GM12878 (cell line): ENCODE measurements at regions not wholly inside any gene's neighbourhood (a gene's known extent, or its start where the extent isn't known, plus 50 kb on each side); places are given as distances from the start of the nearest gene placed in this dataset.

ENCODE experiments used
- ATAC-seq: fragments of 200-7000 bp; cut with Tn5 transposase; 3 replicates; pipeline ENCODE4 v1.9.1; 2020; ENCODE audit warnings: mild to moderate bottlenecking, moderate library complexity
- BruUV-seq: library from RNA; stranded (reverse); fragments of 400-500 nt; replicated peaks from 2 replicates; lab custom pipeline; 2021; lab: Mats Ljungman, UMichigan
- CTCF ChIA-PET: fragments of 300-600 bp; sonication (Branson Sonifier 250); formaldehyde crosslinking; extraction: SDS; loops from one replicate; lab custom pipeline; 2021; ENCODE audit warnings: inconsistent platforms; lab: Yijun Ruan, JAX
- POLR2A ChIA-PET: fragments of 350-600 bp; formaldehyde crosslinking; extraction: SDS; loops from one replicate; lab custom pipeline; 2021; ENCODE audit warnings: inconsistent platforms; lab: Charles Lee
- RAD21 ChIA-PET: fragments of 300-600 bp; sonication (Branson Sonifier 250); formaldehyde crosslinking; loops from one replicate; lab custom pipeline; 2023; ENCODE audit warnings: antibody characterized with exemption; ENCODE audit not compliant: unreplicated experiment; lab: Charles Lee
- SMC1A ChIA-PET: fragments of 300-600 bp; sonication (Branson Sonifier 250); formaldehyde crosslinking; loops from one replicate; lab custom pipeline; 2023; ENCODE audit not compliant: unreplicated experiment, uncharacterized antibody; lab: Charles Lee
- DNase-seq: peaks from one replicate; pipeline ENCODE4 v3.0.0-alpha.2; 2011; ENCODE audit warnings: low read depth, low spot score
- FAIRE-seq: peaks from 3 replicates; lab custom pipeline; 2011; peaks lifted over from hg19 to GRCh38; lab: Jason Lieb, UNC
- H2AFZ ChIP-seq: 2 replicates; pipeline ENCODE4 v1.6.0; 2011; ENCODE audit warnings: low read depth, low read length, control low read depth; ENCODE audit not compliant: control insufficient read depth
- H3K27ac ChIP-seq: 2 replicates; pipeline ENCODE4 v1.5.1; 2011; ENCODE audit warnings: control low read depth; ENCODE audit not compliant: control insufficient read depth, insufficient read depth
- H3K27me3 ChIP-seq, 2 experiments: replicated peaks in 1 of 2; 2 replicates each; pipeline versions ENCODE4 v1.6.0 to v1.6.1; 2011; ENCODE audit warnings: low read length in 1 of 2; ENCODE audit not compliant: control insufficient read depth in 2 of 2, insufficient read depth in 2 of 2
- H3K36me3 ChIP-seq, 2 experiments: 2 replicates each; pipeline ENCODE4 v1.5.1; 2011; ENCODE audit warnings: low read length in 1 of 2; ENCODE audit not compliant: control insufficient read depth in 2 of 2, insufficient read depth in 2 of 2
- H3K4me1 ChIP-seq: 2 replicates; pipeline ENCODE4 v1.6.1; 2011; ENCODE audit warnings: mild to moderate bottlenecking, low read length, moderate library complexity, mixed read lengths; ENCODE audit not compliant: control insufficient read depth, insufficient read depth
- H3K4me2 ChIP-seq: 2 replicates; pipeline ENCODE4 v1.6.0; 2011; ENCODE audit warnings: control low read depth; ENCODE audit not compliant: control insufficient read depth, insufficient read depth
- H3K4me3 ChIP-seq: fragments of 200-600 bp; sonication (generic); 2 replicates; pipeline ENCODE4 v1.5.1; 2016
- H3K79me2 ChIP-seq: 2 replicates; pipeline ENCODE4 v1.6.0; 2011; ENCODE audit warnings: low read length; ENCODE audit not compliant: control insufficient read depth, insufficient read depth
- H3K9ac ChIP-seq: 2 replicates; pipeline ENCODE4 v1.8.0; 2011; ENCODE audit warnings: low read length, control low read depth, mixed read lengths; ENCODE audit not compliant: control insufficient read depth, insufficient read depth
- H3K9me3 ChIP-seq: replicated peaks from 3 replicates; pipeline ENCODE4 v1.5.1; 2011; ENCODE audit warnings: mild to moderate bottlenecking, low read length; ENCODE audit not compliant: control insufficient read depth, insufficient read depth
- H4K20me1 ChIP-seq: 2 replicates; pipeline ENCODE4 v1.6.0; 2011; ENCODE audit not compliant: control insufficient read depth, insufficient read depth
- ASH2L ChIP-seq: fragments of 300-600, 200-600 bp; sonication (generic); IDR thresholded peaks from 2 replicates; pipeline ENCODE4 v1.6.1; 2017; ENCODE audit warnings: low read depth, mild to moderate bottlenecking, borderline replicate concordance
- BACH1 ChIP-seq: fragments of 450-650 bp; IDR thresholded peaks from 2 replicates; pipeline ENCODE4 v1.6.1; 2017; ENCODE audit warnings: mild to moderate bottlenecking, borderline replicate concordance
- E2F8 ChIP-seq: fragments of 450-650 bp; IDR thresholded peaks from 2 replicates; pipeline ENCODE4 v1.6.1; 2018; ENCODE audit warnings: mild to moderate bottlenecking, low read depth, moderate library complexity; ENCODE audit not compliant: partially characterized antibody
- IRF4 ChIP-seq: IDR thresholded peaks from 2 replicates; pipeline ENCODE4 v1.6.1; 2011; ENCODE audit warnings: low read depth, low read length
- MLLT1 ChIP-seq: fragments of 450-650 bp; IDR thresholded peaks from 2 replicates; pipeline ENCODE4 v1.6.1; 2016; ENCODE audit warnings: mild to moderate bottlenecking
- PAX8 ChIP-seq: fragments of 450-650 bp; IDR thresholded peaks from 2 replicates; pipeline ENCODE4 v1.6.1; 2017; ENCODE audit warnings: mild to moderate bottlenecking, moderate library complexity
- SREBF1 ChIP-seq: IDR thresholded peaks from 2 replicates; pipeline ENCODE4 v1.6.1; 2012; ENCODE audit warnings: mild to moderate bottlenecking, low read length
- STAT1 ChIP-seq: fragments of 450-650 bp; conservative IDR thresholded peaks from 2 replicates; pipeline ENCODE4 v1.6.1; 2014; ENCODE audit warnings: antibody characterized with exemption, mild to moderate bottlenecking
- SUPT20H ChIP-seq: IDR thresholded peaks from 2 replicates; pipeline ENCODE4 v1.6.1; 2011; ENCODE audit warnings: low read depth, mild to moderate bottlenecking, low read length, moderate library complexity, borderline replicate concordance; ENCODE audit not compliant: control insufficient read depth
- USF2 ChIP-seq: IDR thresholded peaks from 2 replicates; pipeline ENCODE4 v1.6.1; 2011; ENCODE audit warnings: low read depth, low read length, improper control_type of control experiment, borderline replicate concordance
- in situ Hi-C: fragments of 300-500 bp; cut with MboI; formaldehyde crosslinking; loops from 9 replicates; pipeline ENCODE4 v1.14.3; 2018; ENCODE audit warnings: mixed read lengths
- intact Hi-C: fragments of 100-400 bp; cut with micrococcal nuclease; formaldehyde crosslinking; loops from one replicate; pipeline ENCODE4 v1.14.2; 2022; ENCODE audit not compliant: unreplicated experiment

- ChIA-PET SMC1A (no interaction called here), POLR2A (no interaction called here), RAD21 (interaction anchor here (0.6 kb wide), 1 partner anchor 900 kb away, joined by 3 read pairs; no protein-coding TSS in a partner anchor), CTCF (no interaction called here)
- H3K27ac ChIP-seq, result no peak overlapping the region
- no peak overlapping the region for H3K4me2 ChIP-seq
- no peaks in the 10 kb centered on the region; the same call in 2 of the 3 replicates for H3K9me3 ChIP-seq
- TF ChIP-seq STAT1 (no peak), IRF4 (no peak), SREBF1 (no peak), ASH2L (no peak), MLLT1 (no peak), PAX8 (no peak), BACH1 (no peak), SUPT20H (no peak), USF2 (no peak), E2F8 (no peak)
- DNase-seq (no peak), FAIRE-seq (no peak), ATAC-seq (no peak)
- H3K4me1 ChIP-seq, result no peaks in the 10 kb centered on the region
- H3K27me3 ChIP-seq, result no peaks in the 10 kb centered on the region
- no TSS peak for BruUV-seq
- H3K79me2 ChIP-seq, result no peaks in the 10 kb centered on the region
- no peaks in the 10 kb centered on the region for H3K36me3 ChIP-seq
- no peak overlapping the region for H3K9ac ChIP-seq
- intact Hi-C loops, result no loop called here
- no peak overlapping the region for H3K4me3 ChIP-seq
- H2AFZ ChIP-seq, result no peak overlapping the region
- no peaks in the 10 kb centered on the region for H4K20me1 ChIP-seq
- in situ Hi-C loops, result no loop called here
Observed at GRCh38 chr5:124245276-124245675, 501.2 kb downstream of the ZNF608 start.
